Thyroid gland (tissue), 4 donors: ENCODE measurements at regions not wholly inside any gene's neighbourhood (a gene's known extent, or its start where the extent isn't known, plus 50 kb on each side); places are given as distances from the start of the nearest gene placed in this dataset.

Experiments
- DNase-seq, 2 donors: peaks; one replicate each; pipeline ENCODE4 v3.0.0-alpha.2; 2019
- H3K27ac ChIP-seq, 3 donors: fragments of 200-600 bp; sonication (generic); 1 replicate in 2 of 3; 2 replicates in 1 of 3; pipeline ENCODE4 v1.5.1; 2016 to 2019; ENCODE audit warnings: mild to moderate bottlenecking in 1 of 3, moderate library complexity in 1 of 3
- H3K27me3 ChIP-seq: fragments of 200-600 bp; sonication (generic); one replicate; pipeline ENCODE4 v1.5.1; 2019
- H3K36me3 ChIP-seq, 2 donors: fragments of 200-600 bp; sonication (generic); one replicate each; pipeline ENCODE4 v1.5.1; 2016 to 2019
- H3K4me1 ChIP-seq, 2 donors: fragments of 200-600 bp; sonication (generic); one replicate each; pipeline ENCODE4 v1.5.1; 2017 to 2019
- H3K4me3 ChIP-seq, 3 donors: fragments of 200-600 bp; sonication (generic); replicated peaks in 1 of 3; 1 replicate in 2 of 3; 2 replicates in 1 of 3; pipeline ENCODE4 v1.5.1; 2016; ENCODE audit warnings: mild to moderate bottlenecking in 1 of 3
- H3K9me3 ChIP-seq: fragments of 200-600 bp; sonication (generic); one replicate; pipeline ENCODE4 v1.5.1; 2017
- CTCF ChIP-seq, 6 experiments: fragments of 200-600 bp in 3 of 6; fragments of 450-650 bp in 3 of 6; sonication (generic) in 3 of 6; IDR thresholded peaks; one replicate each; pipeline ENCODE4 v1.5.1; 2016 to 2019; ENCODE audit warnings: antibody characterized with exemption in 6 of 6, mild to moderate bottlenecking in 2 of 6, inconsistent platforms in 1 of 6, moderate library complexity in 1 of 6
- POLR2A ChIP-seq, 2 donors: fragments of 450-650 bp; IDR thresholded peaks; one replicate each; pipeline ENCODE4 v1.6.1; 2017; ENCODE audit warnings: antibody characterized with exemption in 2 of 2, mild to moderate bottlenecking in 2 of 2, moderate library complexity in 1 of 2
- whole genome bisulfite sequencing, 2 donors: methylation state at CpG; one replicate each; pipeline ENCODE4 v1.1.5; 2017; 5-methylcytosine and 5-hydroxymethylcytosine counted together
- intact Hi-C: fragments of 100-400 bp; cut with DNase I; formaldehyde crosslinking; loops from one replicate; pipeline ENCODE4 v1.15.1; 2023

DNA sequence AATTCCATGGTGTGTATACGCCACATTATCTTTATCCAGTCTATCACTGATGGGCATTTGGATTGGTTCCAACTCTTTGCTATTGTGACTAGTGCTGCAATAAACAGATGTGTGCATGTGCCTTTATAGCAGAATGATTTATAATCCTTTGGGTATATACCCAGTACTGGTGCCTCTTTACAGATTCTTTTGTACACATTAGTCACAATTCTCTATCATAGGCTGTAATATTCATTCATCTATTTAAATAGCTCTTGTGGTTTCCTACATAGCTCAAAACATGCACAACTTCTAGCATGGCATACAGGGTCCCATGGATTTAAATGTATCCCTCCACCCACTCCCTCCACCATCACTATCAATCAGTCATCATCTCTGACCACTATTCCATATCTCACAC lies 324.1 kb upstream of the CADM2 start:
- no peak overlapping the region for H3K27ac ChIP-seq
- no peaks in the 10 kb centered on the region for H3K9me3 ChIP-seq
- no peak for DNase-seq
- no peaks in the 10 kb centered on the region for H3K27me3 ChIP-seq
- no peaks in the 10 kb centered on the region for H3K36me3 ChIP-seq
- intact Hi-C loops: no loop called here
- 81 to 90% methylated on average over 1 of the region's 1 CpG for WGBS, 2 donors
- TF ChIP-seq CTCF (IDR thresholded peaks at IDR 0.05) (no peak), POLR2A (IDR thresholded peaks at IDR 0.05) (no peak)
- no peaks in the 10 kb centered on the region for H3K4me1 ChIP-seq
- no peak overlapping the region for H3K4me3 ChIP-seq

- 87% methylated on average over 3 of the region's 3 CpGs for WGBS, 2 donors
These were observed 321.5 kb upstream of the CADM2 start for GRCh38 chr3:84637272-84637671.

DNA sequence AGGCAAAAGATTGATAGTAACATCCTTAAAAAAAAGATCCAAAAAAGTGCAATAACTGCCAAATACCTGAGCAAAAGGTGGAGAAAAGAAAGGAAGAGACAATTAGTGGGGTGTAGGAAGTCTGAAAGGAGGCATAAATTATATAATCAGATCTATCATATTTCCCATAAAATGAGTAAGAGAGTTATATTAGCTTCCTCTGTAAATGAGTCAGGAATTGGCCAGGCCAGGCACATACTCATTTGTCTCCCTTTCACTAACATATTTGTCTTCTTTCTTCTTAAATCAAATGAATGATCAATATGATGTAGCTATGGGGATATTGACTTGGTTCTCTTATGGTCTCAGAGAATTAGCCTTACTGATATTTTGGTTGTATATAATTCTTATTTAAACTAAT lies 292.3 kb upstream of the CADM2 start:
- Histone ChIP-seq H3K9me3 (no peaks in the 10 kb centered on the region), H3K36me3 (no peaks in the 10 kb centered on the region), H3K4me3 (no peak overlapping the region), H3K27me3 (no peaks in the 10 kb centered on the region), H3K27ac (no peak overlapping the region), H3K4me1 (no peaks in the 10 kb centered on the region)
- TF ChIP-seq CTCF (IDR thresholded peaks at IDR 0.05) (no peak), POLR2A (IDR thresholded peaks at IDR 0.05) (no peak)
- intact Hi-C loops: no loop called here
- DNase-seq: no peak

More at GRCh38 chr3:84637272-84637671, 321.5 kb upstream of the CADM2 start:
- H3K27ac ChIP-seq: no peak overlapping the region
- no peak overlapping the region for H3K4me3 ChIP-seq
- H3K36me3 ChIP-seq: no peaks in the 10 kb centered on the region
- no peaks in the 10 kb centered on the region for H3K4me1 ChIP-seq
- intact Hi-C loops: no loop called here
- no peak for DNase-seq
- no peaks in the 10 kb centered on the region for H3K27me3 ChIP-seq
- no peaks in the 10 kb centered on the region for H3K9me3 ChIP-seq
- TF ChIP-seq CTCF (IDR thresholded peaks at IDR 0.05) (no peak), POLR2A (IDR thresholded peaks at IDR 0.05) (no peak)

DNA sequence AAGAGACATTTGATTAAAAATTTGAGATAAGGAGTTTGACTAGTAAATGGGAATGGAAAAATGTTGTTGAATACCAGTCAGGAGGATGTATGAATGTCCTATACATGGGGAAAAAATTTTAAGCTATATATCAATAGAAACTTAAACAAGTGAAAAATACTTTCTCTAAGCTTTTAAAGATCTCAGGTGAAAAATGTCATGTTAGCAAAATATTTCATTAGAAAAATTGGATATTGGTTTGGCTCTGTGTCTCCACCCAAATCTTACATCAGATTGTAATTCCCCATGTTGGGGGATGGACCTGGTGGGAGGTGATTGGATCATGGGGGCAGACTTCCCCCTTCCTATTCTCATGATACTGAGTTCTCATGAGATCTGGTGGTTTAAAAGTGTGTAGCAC lies 279.6 kb upstream of the CADM2 start:
- Histone ChIP-seq H3K27me3 (no peaks in the 10 kb centered on the region), H3K4me3 (no peak overlapping the region), H3K4me1 (no peaks in the 10 kb centered on the region), H3K36me3 (no peaks in the 10 kb centered on the region), H3K27ac (no peak overlapping the region), H3K9me3 (no peaks in the 10 kb centered on the region)
- TF ChIP-seq CTCF (IDR thresholded peaks at IDR 0.05): no peak
- DNase-seq: no peak
- intact Hi-C loops: no loop called here

GRCh38 chr3:84680700-84681099 lies 278.1 kb upstream of the CADM2 start:
- no peaks in the 10 kb centered on the region for H3K27me3 ChIP-seq
- no peaks in the 10 kb centered on the region for H3K9me3 ChIP-seq
- intact Hi-C loops: no loop called here
- no peak overlapping the region for H3K4me3 ChIP-seq
- TF ChIP-seq POLR2A (IDR thresholded peaks at IDR 0.05) (no peak), CTCF (IDR thresholded peaks at IDR 0.05) (no peak)
- H3K4me1 ChIP-seq: no peaks in the 10 kb centered on the region
- no peak for DNase-seq
- no peaks in the 10 kb centered on the region for H3K36me3 ChIP-seq
- H3K27ac ChIP-seq: no peak overlapping the region
